ENCODE measurements at regions not wholly inside any gene's neighbourhood (a gene's known extent, or its start where the extent isn't known, plus 50 kb on each side); places are given as distances from the start of the nearest gene placed in this dataset.

DNA sequence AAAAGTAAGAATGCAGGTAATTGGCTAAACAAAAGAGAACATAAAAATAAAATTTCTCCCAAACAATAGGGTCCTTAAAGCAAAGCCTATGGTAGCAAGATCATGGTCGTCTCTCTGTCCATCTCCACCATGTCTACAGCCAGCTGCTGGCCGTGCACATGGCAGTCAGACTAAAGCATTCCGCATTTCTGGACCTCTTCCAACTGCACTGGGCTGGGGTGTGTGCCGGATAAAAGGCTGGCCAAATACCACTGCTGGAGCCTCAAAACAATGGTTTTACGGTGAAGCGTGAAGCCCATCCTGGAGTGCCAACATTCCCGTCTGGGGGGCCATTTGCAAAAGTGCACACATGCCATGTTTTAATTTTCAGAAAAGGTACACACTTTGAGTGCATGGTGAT lies 74.8 kb upstream of the PIEZO2 start:
- no peak for DNase-seq (ENCODE audit: low read depth)
- no peak overlapping the region for H3K4me3 ChIP-seq (ENCODE audit: low read depth, low read length)
- TF ChIP-seq, protein P1, sequence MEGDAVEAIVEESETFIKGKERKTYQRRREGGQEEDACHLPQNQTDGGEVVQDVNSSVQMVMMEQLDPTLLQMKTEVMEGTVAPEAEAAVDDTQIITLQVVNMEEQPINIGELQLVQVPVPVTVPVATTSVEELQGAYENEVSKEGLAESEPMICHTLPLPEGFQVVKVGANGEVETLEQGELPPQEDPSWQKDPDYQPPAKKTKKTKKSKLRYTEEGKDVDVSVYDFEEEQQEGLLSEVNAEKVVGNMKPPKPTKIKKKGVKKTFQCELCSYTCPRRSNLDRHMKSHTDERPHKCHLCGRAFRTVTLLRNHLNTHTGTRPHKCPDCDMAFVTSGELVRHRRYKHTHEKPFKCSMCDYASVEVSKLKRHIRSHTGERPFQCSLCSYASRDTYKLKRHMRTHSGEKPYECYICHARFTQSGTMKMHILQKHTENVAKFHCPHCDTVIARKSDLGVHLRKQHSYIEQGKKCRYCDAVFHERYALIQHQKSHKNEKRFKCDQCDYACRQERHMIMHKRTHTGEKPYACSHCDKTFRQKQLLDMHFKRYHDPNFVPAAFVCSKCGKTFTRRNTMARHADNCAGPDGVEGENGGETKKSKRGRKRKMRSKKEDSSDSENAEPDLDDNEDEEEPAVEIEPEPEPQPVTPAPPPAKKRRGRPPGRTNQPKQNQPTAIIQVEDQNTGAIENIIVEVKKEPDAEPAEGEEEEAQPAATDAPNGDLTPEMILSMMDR (IDR thresholded peaks at IDR 0.05; ENCODE audit: insufficient read depth, low read depth, low read length, missing control alignments) = no peak

DNA sequence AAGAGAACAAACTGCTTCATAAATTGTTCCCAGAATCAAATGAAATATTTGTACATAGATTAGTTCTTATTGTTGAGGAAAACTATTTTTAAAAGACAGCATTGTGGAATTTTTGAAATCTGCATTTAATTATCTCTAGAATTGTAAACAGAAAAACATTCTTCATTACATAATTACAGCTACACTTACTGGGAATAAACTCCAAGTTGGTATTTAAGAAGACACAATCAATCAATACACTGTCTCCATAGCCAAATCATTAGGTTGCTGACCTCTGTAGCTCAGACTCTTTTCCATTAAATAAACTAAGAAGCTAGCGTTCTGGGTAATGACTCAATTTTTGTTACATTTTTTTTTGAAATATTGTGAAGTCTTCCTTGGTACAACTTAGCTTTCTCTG lies 70.2 kb upstream of the PIEZO2 start:
- TF ChIP-seq, protein P1 (IDR thresholded peaks at IDR 0.05; ENCODE audit: insufficient read depth, low read depth, low read length, missing control alignments) = no peak
- no peak overlapping the region for H3K4me3 ChIP-seq (ENCODE audit: low read depth, low read length)
- no peak for DNase-seq (ENCODE audit: low read depth)

GRCh38 chr18:11215216-11215615 lies 65.8 kb upstream of the PIEZO2 start:
- H3K4me3 ChIP-seq (ENCODE audit: low read depth, low read length) = no peak overlapping the region
- DNase-seq (ENCODE audit: low read depth) = no peak
- TF ChIP-seq, protein P1 (IDR thresholded peaks at IDR 0.05; ENCODE audit: insufficient read depth, low read depth, low read length, missing control alignments) = no peak

- DNase-seq (ENCODE audit: low read depth) = no peak
- TF ChIP-seq, protein P1 (IDR thresholded peaks at IDR 0.05; ENCODE audit: insufficient read depth, low read depth, low read length, missing control alignments) = no peak
- no peak overlapping the region for H3K4me3 ChIP-seq (ENCODE audit: low read depth, low read length)
Observed at GRCh38 chr18:11204020-11204419, 54.7 kb upstream of the PIEZO2 start.

DNA sequence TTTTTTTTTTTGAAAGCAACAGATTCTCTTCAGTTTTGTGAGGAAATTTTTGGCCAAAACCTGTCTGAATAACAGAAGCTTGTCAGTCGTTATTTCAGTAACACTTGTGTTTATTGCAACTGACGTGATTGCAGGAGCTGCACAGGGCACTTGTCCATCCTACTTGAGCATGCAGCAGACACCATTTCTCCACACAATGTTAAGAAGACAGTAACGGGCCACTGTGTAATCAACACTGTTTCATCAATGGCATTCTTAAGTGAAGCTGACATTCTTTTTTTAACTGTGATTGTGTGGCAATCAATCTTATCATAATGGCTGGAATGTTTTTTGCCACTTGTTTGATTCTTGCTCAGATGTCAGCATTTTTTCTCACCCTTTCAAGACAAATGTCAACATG lies 50.1 kb upstream of the PIEZO2 start:
- no peak overlapping the region for H3K4me3 ChIP-seq (ENCODE audit: low read depth, low read length)
- DNase-seq (ENCODE audit: low read depth) = no peak
- TF ChIP-seq, protein P1 (IDR thresholded peaks at IDR 0.05; ENCODE audit: insufficient read depth, low read depth, low read length, missing control alignments) = no peak
